ENCODE measurements at regions not wholly inside any gene's neighbourhood (a gene's known extent, or its start where the extent isn't known, plus 50 kb on each side); places are given as distances from the start of the nearest gene placed in this dataset.

DNA sequence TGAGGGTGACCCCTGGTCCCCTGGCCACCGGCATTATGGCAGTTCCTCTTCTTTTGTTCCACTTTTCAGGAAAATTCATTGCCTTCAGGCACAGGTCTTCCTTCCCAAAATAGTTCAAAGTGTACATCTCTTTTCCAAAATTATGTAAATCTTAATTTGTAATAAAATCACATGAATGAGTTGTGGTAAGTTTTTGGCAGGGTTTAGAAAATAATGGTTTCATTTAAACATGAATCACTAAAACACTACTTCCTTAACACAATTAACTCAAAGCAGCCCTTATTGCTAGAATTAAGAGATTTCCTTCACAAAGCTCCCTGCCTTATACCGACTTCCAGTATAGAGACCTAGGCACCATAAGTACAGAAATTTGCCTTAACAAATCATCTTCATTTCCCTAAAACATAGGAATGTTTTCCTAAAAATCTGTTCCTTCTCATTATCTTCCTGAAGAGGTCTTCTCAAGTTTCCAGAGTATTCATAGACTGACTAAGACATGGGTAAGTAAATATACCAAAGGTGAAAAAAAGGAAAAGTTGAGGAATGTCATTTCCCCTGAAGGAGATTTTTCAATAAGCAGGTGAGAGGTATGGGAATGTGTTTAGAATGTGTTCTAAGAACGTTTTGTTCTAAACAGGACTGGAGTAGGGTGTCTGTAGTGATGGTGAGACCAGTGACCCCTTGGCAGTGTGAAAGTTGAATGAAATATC, 148.2 kb upstream of the CITED2 start:
- TF ChIP-seq CTCF (IDR thresholded peaks at IDR 0.05) (no peak), POLR2A (IDR thresholded peaks at IDR 0.05) (no peak)
